ENCODE measurements at regions not wholly inside any gene's neighbourhood (a gene's known extent, or its start where the extent isn't known, plus 50 kb on each side); places are given as distances from the start of the nearest gene placed in this dataset.

- Histone ChIP-seq H3K9me2 (replicated peaks; ENCODE audit: control insufficient read depth, low read length) (no peaks in the 10 kb centered on the region), H3K79me2 (ENCODE audit: control insufficient read depth, low read length) (no peaks in the 10 kb centered on the region), H3K4me3 (ENCODE audit: low read length) (no peak overlapping the region), H3K9me3 (ENCODE audit: control insufficient read depth, insufficient read depth, low read length) (peaks cover 7% of the 10 kb centered on the region; the same call in 1 of the 2 replicates), H3F3A (ENCODE audit: control insufficient read depth, insufficient read depth) (no peaks in the 10 kb centered on the region), H3K27me3 (ENCODE audit: control insufficient read depth, low read length) (no peaks in the 10 kb centered on the region), H4K20me1 (ENCODE audit: control insufficient read depth, insufficient read depth, low read depth, low read length) (no peaks in the 10 kb centered on the region), H3K4me1 (ENCODE audit: control insufficient read depth, low read length) (no peaks in the 10 kb centered on the region), H3K36me3 (ENCODE audit: control insufficient read depth, low read length) (no peaks in the 10 kb centered on the region), H3K27ac (ENCODE audit: low read depth, low read length) (no peak overlapping the region), H3K4me2 (ENCODE audit: low read length) (no peak overlapping the region)
- no peak for TF ChIP-seq CTCF (IDR thresholded peaks at IDR 0.05; ENCODE audit: low read depth, low read length, poor library complexity, severe bottlenecking)
- no peak for TF ChIP-seq EZH2phosphoT487 (IDR thresholded peaks at IDR 0.05; ENCODE audit: borderline replicate concordance, low read length)
Measured at GRCh38 chr2:155169317-155169716, 470.8 kb downstream of the KCNJ3 start.

DNA sequence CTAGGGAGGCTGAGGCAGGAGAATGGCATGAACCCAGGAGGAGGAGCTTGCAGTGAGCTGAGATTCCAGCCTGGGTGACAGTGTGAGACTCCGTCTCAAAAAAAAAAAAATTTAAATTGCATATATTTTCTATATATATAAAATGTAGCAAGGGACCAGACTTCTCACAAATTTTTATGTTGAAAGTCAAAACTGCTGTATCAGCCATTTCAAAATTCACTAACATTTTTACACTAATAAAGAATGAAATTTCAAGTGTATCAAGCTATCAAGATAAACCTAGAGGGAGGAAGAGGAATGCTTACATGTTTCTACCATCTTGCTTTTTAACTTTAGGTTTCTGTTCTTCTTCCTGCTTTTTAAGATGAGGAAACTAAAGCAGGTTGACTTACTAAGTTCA is 464.0 kb downstream of the KCNJ3 start:
- H3K4me3 ChIP-seq (ENCODE audit: low read length), result no peak overlapping the region
- no peaks in the 10 kb centered on the region for H3K27me3 ChIP-seq (ENCODE audit: control insufficient read depth, low read length)
- no peaks in the 10 kb centered on the region for H3K4me1 ChIP-seq (ENCODE audit: control insufficient read depth, low read length)
- no peaks in the 10 kb centered on the region for H3K36me3 ChIP-seq (ENCODE audit: control insufficient read depth, low read length)
- no peak overlapping the region for H3K4me2 ChIP-seq (ENCODE audit: low read length)
- H3K27ac ChIP-seq (ENCODE audit: low read depth, low read length), result no peak overlapping the region
- no peak for TF ChIP-seq EZH2phosphoT487 (IDR thresholded peaks at IDR 0.05; ENCODE audit: borderline replicate concordance, low read length)
- no peak for TF ChIP-seq CTCF (IDR thresholded peaks at IDR 0.05; ENCODE audit: low read depth, low read length, poor library complexity, severe bottlenecking)
- H3F3A ChIP-seq (ENCODE audit: control insufficient read depth, insufficient read depth), result no peaks in the 10 kb centered on the region
- peaks cover 6% of the 10 kb centered on the region; the same call in 1 of the 2 replicates for H3K9me3 ChIP-seq (ENCODE audit: control insufficient read depth, insufficient read depth, low read length)
- H3K79me2 ChIP-seq (ENCODE audit: control insufficient read depth, low read length), result no peaks in the 10 kb centered on the region
- H4K20me1 ChIP-seq (ENCODE audit: control insufficient read depth, insufficient read depth, low read depth, low read length), result no peaks in the 10 kb centered on the region
- H3K9me2 ChIP-seq (replicated peaks; ENCODE audit: control insufficient read depth, low read length), result no peaks in the 10 kb centered on the region

DNA sequence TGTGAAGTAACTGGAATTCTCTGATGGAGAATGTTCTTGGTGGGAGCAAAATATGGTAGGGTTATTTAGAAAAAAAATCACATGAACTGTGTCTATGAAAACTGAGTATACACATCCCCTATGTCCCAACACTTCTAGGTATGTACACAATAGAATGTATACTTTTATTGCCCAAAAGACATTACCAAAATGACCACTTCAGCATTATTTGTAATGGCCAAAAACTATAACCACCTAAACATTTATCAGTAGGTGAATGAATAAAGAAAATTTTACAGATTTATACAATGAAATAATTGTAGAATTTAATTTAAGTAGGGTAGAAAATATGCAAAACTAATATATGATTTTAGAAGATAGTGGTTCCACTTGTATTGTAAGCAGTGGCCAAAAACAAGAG is 462.8 kb downstream of the KCNJ3 start:
- H3K4me2 ChIP-seq (ENCODE audit: low read length), result no peak overlapping the region
- no peaks in the 10 kb centered on the region for H3K9me2 ChIP-seq (replicated peaks; ENCODE audit: control insufficient read depth, low read length)
- no peak overlapping the region for H3K27ac ChIP-seq (ENCODE audit: low read depth, low read length)
- H3K4me3 ChIP-seq (ENCODE audit: low read length), result no peak overlapping the region
- H3K36me3 ChIP-seq (ENCODE audit: control insufficient read depth, low read length), result no peaks in the 10 kb centered on the region
- H3K79me2 ChIP-seq (ENCODE audit: control insufficient read depth, low read length), result no peaks in the 10 kb centered on the region
- no peaks in the 10 kb centered on the region for H4K20me1 ChIP-seq (ENCODE audit: control insufficient read depth, insufficient read depth, low read depth, low read length)
- H3K4me1 ChIP-seq (ENCODE audit: control insufficient read depth, low read length), result no peaks in the 10 kb centered on the region
- no peaks in the 10 kb centered on the region for H3F3A ChIP-seq (ENCODE audit: control insufficient read depth, insufficient read depth)
- TF ChIP-seq CTCF (IDR thresholded peaks at IDR 0.05; ENCODE audit: low read depth, low read length, poor library complexity, severe bottlenecking) (no peak), EZH2phosphoT487 (IDR thresholded peaks at IDR 0.05; ENCODE audit: borderline replicate concordance, low read length) (no peak)
- no peaks in the 10 kb centered on the region for H3K27me3 ChIP-seq (ENCODE audit: control insufficient read depth, low read length)
- H3K9me3 ChIP-seq (ENCODE audit: control insufficient read depth, insufficient read depth, low read length), result peaks cover 10% of the 10 kb centered on the region; the same call in 1 of the 2 replicates

Data from DOHH2 (cell line).